HG02970 (cell line): ENCODE measurements at regions not wholly inside any gene's neighbourhood (a gene's known extent, or its start where the extent isn't known, plus 50 kb on each side); places are given as distances from the start of the nearest gene placed in this dataset.
A peak's percentile ranks its signal among the peaks of the same experiment; 100 is the strongest.
"Not testable (repeated sequence)": the region's sequence is repeated elsewhere in the genome, so short reads cannot be mapped to it uniquely, and the experiment has no call there.

Experiments used
- ATAC-seq: cut with Tn5 transposase; IDR thresholded peaks from one replicate; pipeline ENCODE4 v1.9.1; 2021; ENCODE audit warnings: mild to moderate bottlenecking, moderate library complexity, moderate number of reproducible peaks; ENCODE audit not compliant: unreplicated experiment, low FRiP score

- no peak for ATAC-seq
Observed at GRCh38 chr3:106288781-106289180, 420.0 kb upstream of the CBLB start.

GRCh38 chr3:106290304-106290997 is 421.6 kb upstream of the CBLB start:
- ATAC-seq, result no peak

- ATAC-seq, result no peak
Observed at GRCh38 chr3:106293161-106293560, 424.3 kb upstream of the CBLB start.

- ATAC-seq, result no peak
Observed at GRCh38 chr3:106294121-106294520, 425.3 kb upstream of the CBLB start.

- ATAC-seq, result no peak
Observed at GRCh38 chr3:106296062-106296461, 427.2 kb upstream of the CBLB start.

GRCh38 chr3:106299300-106300098 is 430.7 kb upstream of the CBLB start:
- peak; percentile 43 for ATAC-seq

GRCh38 chr3:106302451-106303221 is 433.8 kb upstream of the CBLB start:
- ATAC-seq, result peak; percentile 81

GRCh38 chr3:106303766-106304165 is 435.0 kb upstream of the CBLB start:
- ATAC-seq, result no peak

- ATAC-seq, result no peak
Observed at GRCh38 chr3:106305127-106305526, 436.3 kb upstream of the CBLB start.

GRCh38 chr3:106305882-106306435 is 437.1 kb upstream of the CBLB start:
- no peak for ATAC-seq

- ATAC-seq, result no peak
Observed at GRCh38 chr3:106309274-106309673, 440.5 kb upstream of the CBLB start.

GRCh38 chr3:106309798-106310197 is 441.0 kb upstream of the CBLB start:
- ATAC-seq, result not testable (repeated sequence)

- ATAC-seq, result no peak
Observed at GRCh38 chr3:106317141-106318055, 448.6 kb upstream of the CBLB start.

GRCh38 chr3:106321438-106321837 is 452.6 kb upstream of the CBLB start:
- not testable (repeated sequence) for ATAC-seq

GRCh38 chr3:106323586-106323985 is 454.8 kb upstream of the CBLB start:
- no peak for ATAC-seq

GRCh38 chr3:106326941-106327695 is 458.3 kb upstream of the CBLB start:
- no peak for ATAC-seq

GRCh38 chr3:106327696-106328025 is 458.8 kb upstream of the CBLB start:
- no peak for ATAC-seq

- ATAC-seq, result no peak
Observed at GRCh38 chr3:106328224-106328623, 459.4 kb upstream of the CBLB start.

GRCh38 chr3:106329521-106329920 is 460.7 kb upstream of the CBLB start:
- ATAC-seq, result no peak
